ENCODE measurements at regions not wholly inside any gene's neighbourhood (a gene's known extent, or its start where the extent isn't known, plus 50 kb on each side); places are given as distances from the start of the nearest gene placed in this dataset.

GRCh38 chr17:73698966-73699365 is 54.7 kb upstream of the SDK2 start:
- TF ChIP-seq CTCF (IDR thresholded peaks at IDR 0.05) = no peak
- TF ChIP-seq EZH2 (IDR thresholded peaks at IDR 0.05; ENCODE audit: borderline replicate concordance, insufficient read depth, low read depth, low read length, poor library complexity, severe bottlenecking) = no peak

All from B cell (primary cell).